ENCODE measurements at regions not wholly inside any gene's neighbourhood (a gene's known extent, or its start where the extent isn't known, plus 50 kb on each side); places are given as distances from the start of the nearest gene placed in this dataset.
A peak's percentile ranks its signal among the peaks of the same experiment; 100 is the strongest.

DNA sequence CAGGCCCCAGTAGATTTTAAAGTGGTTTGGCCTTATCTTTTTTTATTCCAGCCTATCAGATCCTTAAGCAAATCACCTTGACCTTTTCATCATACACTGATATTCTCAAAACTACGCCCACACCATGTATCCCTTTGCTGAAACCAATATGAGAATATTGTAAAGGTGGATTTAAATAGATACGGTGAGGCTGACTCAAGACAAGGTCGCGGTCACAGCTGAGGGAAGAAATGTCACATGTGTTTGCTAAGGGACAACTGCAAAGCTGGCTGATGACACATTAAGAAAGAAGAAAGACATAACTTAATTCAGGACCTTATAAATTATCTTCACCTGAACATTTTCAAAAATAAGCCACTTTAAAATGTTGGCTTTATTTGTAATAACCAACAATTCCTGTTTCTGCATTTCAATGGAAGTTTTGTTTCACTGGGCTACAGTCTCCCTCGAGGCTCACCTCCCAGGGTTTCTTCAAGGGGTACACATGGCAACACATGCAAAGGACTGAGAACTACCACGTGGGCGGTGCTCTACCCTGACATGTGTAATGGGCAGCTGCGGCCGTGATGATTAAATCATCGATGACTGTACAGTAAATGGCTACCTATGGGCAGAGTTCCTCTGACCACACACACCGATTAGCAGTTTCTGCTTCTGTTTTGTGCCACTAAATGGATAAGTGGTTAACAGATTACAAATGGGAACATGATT is 189.5 kb downstream of the SIPA1L2 start:
- H3K4me3 ChIP-seq = no peak overlapping the region
- no peak for DNase-seq
- no peaks in the 10 kb centered on the region for H3K27me3 ChIP-seq
- no peak overlapping the region for H3K27ac ChIP-seq
- no peaks in the 10 kb centered on the region for H3K9me3 ChIP-seq
- H3K36me3 ChIP-seq = peaks cover 0 to 78% (median 0%) of the 10 kb centered on the region in 3 donors
- TF ChIP-seq, protein P1, sequence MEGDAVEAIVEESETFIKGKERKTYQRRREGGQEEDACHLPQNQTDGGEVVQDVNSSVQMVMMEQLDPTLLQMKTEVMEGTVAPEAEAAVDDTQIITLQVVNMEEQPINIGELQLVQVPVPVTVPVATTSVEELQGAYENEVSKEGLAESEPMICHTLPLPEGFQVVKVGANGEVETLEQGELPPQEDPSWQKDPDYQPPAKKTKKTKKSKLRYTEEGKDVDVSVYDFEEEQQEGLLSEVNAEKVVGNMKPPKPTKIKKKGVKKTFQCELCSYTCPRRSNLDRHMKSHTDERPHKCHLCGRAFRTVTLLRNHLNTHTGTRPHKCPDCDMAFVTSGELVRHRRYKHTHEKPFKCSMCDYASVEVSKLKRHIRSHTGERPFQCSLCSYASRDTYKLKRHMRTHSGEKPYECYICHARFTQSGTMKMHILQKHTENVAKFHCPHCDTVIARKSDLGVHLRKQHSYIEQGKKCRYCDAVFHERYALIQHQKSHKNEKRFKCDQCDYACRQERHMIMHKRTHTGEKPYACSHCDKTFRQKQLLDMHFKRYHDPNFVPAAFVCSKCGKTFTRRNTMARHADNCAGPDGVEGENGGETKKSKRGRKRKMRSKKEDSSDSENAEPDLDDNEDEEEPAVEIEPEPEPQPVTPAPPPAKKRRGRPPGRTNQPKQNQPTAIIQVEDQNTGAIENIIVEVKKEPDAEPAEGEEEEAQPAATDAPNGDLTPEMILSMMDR (IDR thresholded peaks at IDR 0.05) = no peak
- TF ChIP-seq POLR2A (IDR thresholded peaks at IDR 0.05) = no peak
- H3K4me1 ChIP-seq = no peaks in the 10 kb centered on the region

- Histone ChIP-seq H3K36me3 (peaks cover 0 to 85% (median 0%) of the 10 kb centered on the region in 3 donors), H3K9me3 (no peaks in the 10 kb centered on the region), H3K4me1 (no peaks in the 10 kb centered on the region), H3K4me3 (no peak overlapping the region), H3K27me3 (no peaks in the 10 kb centered on the region), H3K27ac (no peak overlapping the region)
- no peak for DNase-seq
- TF ChIP-seq POLR2A (IDR thresholded peaks at IDR 0.05) = no peak
- TF ChIP-seq, protein P1 (IDR thresholded peaks at IDR 0.05) = no peak
Observed at GRCh38 chr1:232439011-232439410, 190.9 kb downstream of the SIPA1L2 start.

DNA sequence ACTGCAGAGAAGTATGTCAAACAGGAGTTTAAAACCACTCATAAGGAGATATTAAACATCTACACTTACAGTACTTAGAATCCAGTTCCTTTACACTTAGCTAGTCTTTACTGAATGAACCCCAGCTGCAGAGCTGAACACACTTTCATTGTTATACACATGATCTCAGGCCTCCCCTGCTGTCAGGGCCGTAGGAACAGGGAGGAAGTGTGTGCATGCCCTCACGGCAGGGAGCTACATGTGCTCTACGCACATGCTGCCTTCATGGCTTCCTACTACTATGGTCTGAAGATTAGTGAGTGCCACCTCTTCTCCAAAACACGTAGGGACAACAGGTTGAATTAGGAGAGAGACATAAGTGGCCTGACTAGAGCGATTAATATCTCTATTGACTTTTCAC is 191.5 kb downstream of the SIPA1L2 start:
- DNase-seq = no peak
- no peaks in the 10 kb centered on the region for H3K9me3 ChIP-seq
- H3K36me3 ChIP-seq = peaks cover 0 to 87% (median 0%) of the 10 kb centered on the region in 3 donors
- H3K4me1 ChIP-seq = no peaks in the 10 kb centered on the region
- H3K27me3 ChIP-seq = no peaks in the 10 kb centered on the region
- no peak overlapping the region for H3K4me3 ChIP-seq
- no peak overlapping the region for H3K27ac ChIP-seq
- no peak for TF ChIP-seq POLR2A (IDR thresholded peaks at IDR 0.05)
- TF ChIP-seq, protein P1 (IDR thresholded peaks at IDR 0.05) = no peak

DNA sequence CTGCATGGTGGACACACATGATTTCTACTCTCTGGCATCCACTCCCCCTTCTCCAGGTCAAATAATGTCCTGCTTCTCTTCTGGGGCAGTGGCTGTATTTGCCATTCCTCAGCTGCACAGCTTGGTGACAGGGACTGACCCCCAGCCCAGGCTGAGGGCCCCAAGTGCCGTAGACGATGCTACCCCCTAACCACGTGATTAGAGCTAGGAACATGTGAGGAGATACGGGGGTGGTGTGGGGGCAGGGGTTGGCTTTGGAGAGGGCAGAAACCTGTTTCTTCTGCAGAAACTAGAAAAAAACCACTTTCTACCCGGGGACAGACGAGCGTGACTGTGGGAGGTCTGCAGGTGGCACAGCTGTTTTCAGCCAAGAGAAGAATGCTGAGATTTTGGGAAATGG is 192.4 kb downstream of the SIPA1L2 start:
- DNase-seq = no peak
- no peak overlapping the region for H3K27ac ChIP-seq
- no peak overlapping the region for H3K4me3 ChIP-seq
- H3K4me1 ChIP-seq = no peaks in the 10 kb centered on the region
- no peaks in the 10 kb centered on the region for H3K9me3 ChIP-seq
- TF ChIP-seq, protein P1 (IDR thresholded peaks at IDR 0.05) = no peak
- no peak for TF ChIP-seq POLR2A (IDR thresholded peaks at IDR 0.05)
- H3K27me3 ChIP-seq = no peaks in the 10 kb centered on the region
- H3K36me3 ChIP-seq = peaks cover 0 to 84% (median 0%) of the 10 kb centered on the region in 3 donors

DNA sequence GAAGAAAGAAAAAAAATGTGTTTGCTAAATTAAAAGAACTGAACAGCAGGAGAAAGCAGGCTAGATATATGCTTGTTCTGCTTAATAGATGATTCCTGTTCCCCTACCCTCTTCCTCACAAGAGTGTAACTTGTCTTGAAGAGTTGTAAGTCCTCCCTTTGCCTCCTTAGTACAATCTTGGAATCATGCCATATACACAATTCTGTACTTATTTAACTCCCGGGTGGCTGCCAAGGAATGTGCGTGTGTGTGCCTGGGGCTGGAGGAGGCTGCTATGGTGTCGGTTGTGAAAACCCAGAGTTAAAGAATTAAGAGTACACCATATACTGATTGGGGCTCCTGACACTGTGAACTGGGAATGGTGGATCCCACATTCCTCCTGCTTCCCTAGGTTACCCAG is 194.2 kb downstream of the SIPA1L2 start:
- Histone ChIP-seq H3K27ac (peak overlapping the region in 1 of 4 donors; percentile 5), H3K36me3 (peaks cover 0 to 79% (median 0%) of the 10 kb centered on the region in 3 donors)

More for the DNA sequence above, 194.2 kb downstream of the SIPA1L2 start:
- Histone ChIP-seq H3K4me1 (no peaks in the 10 kb centered on the region), H3K4me3 (no peak overlapping the region), H3K27me3 (no peaks in the 10 kb centered on the region), H3K9me3 (no peaks in the 10 kb centered on the region)
- TF ChIP-seq, protein P1 (IDR thresholded peaks at IDR 0.05) = no peak
- TF ChIP-seq POLR2A (IDR thresholded peaks at IDR 0.05) = no peak
- DNase-seq = no peak

All from Peyer's patch (tissue), 4 donors.